ENCODE measurements at regions not wholly inside any gene's neighbourhood (a gene's known extent, or its start where the extent isn't known, plus 50 kb on each side); places are given as distances from the start of the nearest gene placed in this dataset.

GRCh38 chr10:42972946-42973345, 103.9 kb upstream of the RET start:
- no peak overlapping the region for H3K4me3 ChIP-seq
- ATAC-seq (no peak), DNase-seq (peak in 1 of 2 donors; percentile 0)
- H3K9me3 ChIP-seq = no peaks in the 10 kb centered on the region
- intact Hi-C loops (cut with DNase I; ENCODE audit: low total_unique reads) = no loop called here
- H3K36me3 ChIP-seq = no peaks in the 10 kb centered on the region
- in situ Hi-C loops (cut with MboI; ENCODE audit: low sequenced_read_pairs in 4 of 4) = no loop called here
- no peak for TF ChIP-seq POLR2A (IDR thresholded peaks at IDR 0.05)
- TF ChIP-seq CTCF (IDR thresholded peaks at IDR 0.05 in 4 of 5, conservative IDR thresholded peaks at IDR 0.05 in 1 of 5) = no peak
- no peak overlapping the region for H3K27ac ChIP-seq
- H3K27me3 ChIP-seq = no peaks in the 10 kb centered on the region
- H3K4me1 ChIP-seq = no peaks in the 10 kb centered on the region

- in situ Hi-C loops (cut with MboI; ENCODE audit: low sequenced_read_pairs in 4 of 4) = no loop called here
- peak in 1 of 2 donors; percentile 0 for DNase-seq
- H3K9me3 ChIP-seq = no peaks in the 10 kb centered on the region
Observed at GRCh38 chr10:42973411-42973810, 103.5 kb upstream of the RET start.

GRCh38 chr10:42973870-42974692, 102.8 kb upstream of the RET start:
- no peaks in the 10 kb centered on the region for H3K9me3 ChIP-seq
- H3K36me3 ChIP-seq = no peaks in the 10 kb centered on the region
- H3K4me1 ChIP-seq = no peaks in the 10 kb centered on the region
- no peak overlapping the region for H3K4me3 ChIP-seq
- H3K27ac ChIP-seq = no peak overlapping the region
- TF ChIP-seq POLR2A (IDR thresholded peaks at IDR 0.05) (no peak), CTCF (IDR thresholded peaks at IDR 0.05 in 4 of 5, conservative IDR thresholded peaks at IDR 0.05 in 1 of 5) (no peak)
- ATAC-seq (no peak), DNase-seq (peak; percentile 0 to 5)
- in situ Hi-C loops (cut with MboI; ENCODE audit: low sequenced_read_pairs in 4 of 4) = no loop called here
- no peaks in the 10 kb centered on the region for H3K27me3 ChIP-seq
- intact Hi-C loops (cut with DNase I; ENCODE audit: low total_unique reads) = no loop called here

More at GRCh38 chr10:42973411-42973810, 103.5 kb upstream of the RET start:
- no peak for TF ChIP-seq CTCF (IDR thresholded peaks at IDR 0.05 in 4 of 5, conservative IDR thresholded peaks at IDR 0.05 in 1 of 5)
- TF ChIP-seq POLR2A (IDR thresholded peaks at IDR 0.05) = no peak
- H3K27me3 ChIP-seq = no peaks in the 10 kb centered on the region
- no peak overlapping the region for H3K27ac ChIP-seq
- no peaks in the 10 kb centered on the region for H3K4me1 ChIP-seq
- ATAC-seq = no peak
- no peaks in the 10 kb centered on the region for H3K36me3 ChIP-seq
- no peak overlapping the region for H3K4me3 ChIP-seq
- intact Hi-C loops (cut with DNase I; ENCODE audit: low total_unique reads) = no loop called here

- ATAC-seq (no peak), DNase-seq (no peak)
- Histone ChIP-seq H3K4me1 (no peaks in the 10 kb centered on the region), H3K9me3 (no peaks in the 10 kb centered on the region), H3K36me3 (no peaks in the 10 kb centered on the region), H3K4me3 (no peak overlapping the region), H3K27ac (no peak overlapping the region), H3K27me3 (no peaks in the 10 kb centered on the region)
- TF ChIP-seq POLR2A (IDR thresholded peaks at IDR 0.05) = no peak
- TF ChIP-seq CTCF (IDR thresholded peaks at IDR 0.05 in 4 of 5, conservative IDR thresholded peaks at IDR 0.05 in 1 of 5) = no peak
- in situ Hi-C loops (cut with MboI; ENCODE audit: low sequenced_read_pairs in 4 of 4) (no loop called here), intact Hi-C loops (cut with DNase I; ENCODE audit: low total_unique reads) (no loop called here)
Observed at GRCh38 chr10:42974693-42975002, 102.2 kb upstream of the RET start.
